Vagina (tissue), 2 donors: ENCODE measurements at regions not wholly inside any gene's neighbourhood (a gene's known extent, or its start where the extent isn't known, plus 50 kb on each side); places are given as distances from the start of the nearest gene placed in this dataset.

Source experiments
- POLR2A ChIP-seq, 2 donors: fragments of 450-650 bp; IDR thresholded peaks; one replicate each; pipeline ENCODE4 v1.6.1; 2017; ENCODE audit warnings: antibody characterized with exemption in 2 of 2, mild to moderate bottlenecking in 2 of 2, moderate library complexity in 2 of 2
- TF ChIP-seq, protein P1 (sequence below), 3 experiments: fragments of 450-650 bp in 2 of 3; fragments of 200-600 bp in 1 of 3; sonication (generic) in 1 of 3; IDR thresholded peaks; one replicate each; pipeline ENCODE4 v1.5.1; 2017 to 2019; ENCODE audit warnings: antibody characterized with exemption in 3 of 3, mild to moderate bottlenecking in 2 of 3, moderate library complexity in 2 of 3

DNA sequence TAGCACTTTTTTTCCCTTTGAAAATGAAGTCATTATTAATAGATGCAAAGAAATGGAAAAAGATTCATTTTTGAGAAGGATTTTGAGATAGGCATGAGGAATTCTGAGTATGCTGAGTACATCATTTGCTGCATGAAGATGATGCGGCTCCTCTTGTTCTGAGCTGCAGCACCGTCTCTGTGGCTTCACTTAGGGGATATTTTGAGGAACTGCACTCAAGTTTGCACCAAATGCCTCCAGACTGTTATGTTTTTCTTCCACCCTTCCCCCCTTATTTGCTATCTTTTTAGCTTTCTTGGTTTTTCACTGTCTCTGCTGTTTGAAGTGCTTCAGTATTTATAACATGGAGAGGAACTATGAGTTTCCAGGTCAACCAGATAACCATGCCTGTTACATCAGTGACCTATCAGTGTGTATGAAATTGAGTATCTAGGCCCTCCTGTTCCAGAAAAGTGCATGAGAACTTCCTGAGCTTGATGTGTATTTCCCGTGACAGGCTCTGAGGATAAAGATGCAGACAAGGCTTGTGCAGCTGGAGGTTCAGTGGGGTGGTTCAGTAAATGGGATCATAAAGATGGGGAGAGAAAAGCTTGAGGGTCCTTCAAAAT is 128.7 kb downstream of the PDCD6IP start:
- TF ChIP-seq, protein P1, sequence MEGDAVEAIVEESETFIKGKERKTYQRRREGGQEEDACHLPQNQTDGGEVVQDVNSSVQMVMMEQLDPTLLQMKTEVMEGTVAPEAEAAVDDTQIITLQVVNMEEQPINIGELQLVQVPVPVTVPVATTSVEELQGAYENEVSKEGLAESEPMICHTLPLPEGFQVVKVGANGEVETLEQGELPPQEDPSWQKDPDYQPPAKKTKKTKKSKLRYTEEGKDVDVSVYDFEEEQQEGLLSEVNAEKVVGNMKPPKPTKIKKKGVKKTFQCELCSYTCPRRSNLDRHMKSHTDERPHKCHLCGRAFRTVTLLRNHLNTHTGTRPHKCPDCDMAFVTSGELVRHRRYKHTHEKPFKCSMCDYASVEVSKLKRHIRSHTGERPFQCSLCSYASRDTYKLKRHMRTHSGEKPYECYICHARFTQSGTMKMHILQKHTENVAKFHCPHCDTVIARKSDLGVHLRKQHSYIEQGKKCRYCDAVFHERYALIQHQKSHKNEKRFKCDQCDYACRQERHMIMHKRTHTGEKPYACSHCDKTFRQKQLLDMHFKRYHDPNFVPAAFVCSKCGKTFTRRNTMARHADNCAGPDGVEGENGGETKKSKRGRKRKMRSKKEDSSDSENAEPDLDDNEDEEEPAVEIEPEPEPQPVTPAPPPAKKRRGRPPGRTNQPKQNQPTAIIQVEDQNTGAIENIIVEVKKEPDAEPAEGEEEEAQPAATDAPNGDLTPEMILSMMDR (IDR thresholded peaks at IDR 0.05), result no peak
- TF ChIP-seq POLR2A (IDR thresholded peaks at IDR 0.05), result no peak
